Liver (tissue), 8 donors: ENCODE measurements at regions not wholly inside any gene's neighbourhood (a gene's known extent, or its start where the extent isn't known, plus 50 kb on each side); places are given as distances from the start of the nearest gene placed in this dataset.

Experiments used
- DNase-seq: peaks from one replicate; pipeline ENCODE4 v3.0.0-alpha.2; 2017; ENCODE audit warnings: low spot score
- H3K27ac ChIP-seq, 2 donors: one replicate each; pipeline ENCODE4 v1.7.0; 2013; ENCODE audit warnings: inconsistent platforms in 2 of 2, low read length in 2 of 2, control low read depth in 1 of 2, low read depth in 1 of 2, mild to moderate bottlenecking in 1 of 2
- H3K27me3 ChIP-seq, 4 donors: one replicate each; pipeline versions ENCODE4 v1.6.1 to v1.7.0; 2013; ENCODE audit warnings: low read length in 3 of 4, inconsistent platforms in 1 of 4, mild to moderate bottlenecking in 1 of 4, moderate library complexity in 1 of 4; ENCODE audit not compliant: control insufficient read depth in 4 of 4, insufficient read depth in 4 of 4
- H3K36me3 ChIP-seq, 4 donors: one replicate each; pipeline versions ENCODE4 v1.6.1 to v1.7.0; 2013; ENCODE audit warnings: low read length in 3 of 4, mild to moderate bottlenecking in 3 of 4, low read depth in 1 of 4, moderate library complexity in 1 of 4; ENCODE audit not compliant: control insufficient read depth in 4 of 4, insufficient read depth in 3 of 4
- H3K4me1 ChIP-seq, 4 donors: one replicate each; pipeline versions ENCODE4 v1.6.1 to v1.7.0; 2013; ENCODE audit warnings: low read length in 3 of 4, mild to moderate bottlenecking in 3 of 4, moderate library complexity in 1 of 4; ENCODE audit not compliant: control insufficient read depth in 4 of 4, insufficient read depth in 4 of 4
- H3K4me3 ChIP-seq, 3 donors: one replicate each; pipeline versions ENCODE4 v1.6.1 to v1.7.0; 2013; ENCODE audit warnings: low read length in 3 of 3, control low read depth in 1 of 3, low read depth in 1 of 3, mild to moderate bottlenecking in 1 of 3
- H3K9ac ChIP-seq, 2 donors: one replicate each; pipeline ENCODE4 v1.7.0; 2013; ENCODE audit warnings: low read length in 2 of 2, mild to moderate bottlenecking in 2 of 2, moderate library complexity in 2 of 2, control low read depth in 1 of 2, low read depth in 1 of 2
- H3K9me3 ChIP-seq, 4 donors: one replicate each; pipeline versions ENCODE4 v1.6.1 to v1.7.0; 2013; ENCODE audit warnings: low read length in 3 of 4; ENCODE audit not compliant: control insufficient read depth in 4 of 4
- CTCF ChIP-seq: fragments of 150-350 bp; IDR thresholded peaks from 2 replicates; pipeline ENCODE4 v1.5.1; 2017; ENCODE audit warnings: improper control_type of control experiment, low read depth, low read length; ENCODE audit not compliant: missing input control
- EGR1 ChIP-seq, 2 donors: IDR thresholded peaks; 2 replicates each; pipeline ENCODE4 v1.6.1; 2016 to 2018; ENCODE audit warnings: antibody characterized with exemption in 2 of 2, low read depth in 2 of 2
- FOXA1 ChIP-seq: IDR thresholded peaks from 2 replicates; pipeline ENCODE4 v1.6.1; 2016; ENCODE audit warnings: antibody characterized with exemption
- FOXA2 ChIP-seq: IDR thresholded peaks from 2 replicates; pipeline ENCODE4 v1.6.1; 2016; ENCODE audit warnings: antibody characterized with exemption
- GABPA ChIP-seq, 2 donors: IDR thresholded peaks in 1 of 2; conservative IDR thresholded peaks in 1 of 2; 2 replicates each; pipeline ENCODE4 v1.6.1; 2016; ENCODE audit warnings: antibody characterized with exemption in 2 of 2, mild to moderate bottlenecking in 1 of 2, moderate library complexity in 1 of 2
- HNF4A ChIP-seq, 2 donors: conservative IDR thresholded peaks; 2 replicates each; pipeline ENCODE4 v1.6.1; 2016; ENCODE audit warnings: antibody characterized with exemption in 2 of 2, mild to moderate bottlenecking in 2 of 2
- HNF4G ChIP-seq: IDR thresholded peaks from 2 replicates; pipeline ENCODE4 v1.6.1; 2016; ENCODE audit warnings: antibody characterized with exemption
- JUND ChIP-seq, 2 donors: IDR thresholded peaks; 2 replicates each; pipeline ENCODE4 v1.6.1; 2016; ENCODE audit warnings: antibody characterized with exemption in 2 of 2
- MAX ChIP-seq: IDR thresholded peaks from 2 replicates; pipeline ENCODE4 v1.6.1; 2016; ENCODE audit warnings: antibody characterized with exemption
- NR2F2 ChIP-seq: IDR thresholded peaks from 2 replicates; pipeline ENCODE4 v1.6.1; 2016; ENCODE audit warnings: antibody characterized with exemption
- RAD21 ChIP-seq, 2 donors: IDR thresholded peaks; 2 replicates each; pipeline ENCODE4 v1.6.1; 2016; ENCODE audit warnings: antibody characterized with exemption in 2 of 2, mild to moderate bottlenecking in 2 of 2
- REST ChIP-seq: IDR thresholded peaks from 2 replicates; pipeline ENCODE4 v1.6.1; 2016; ENCODE audit warnings: antibody characterized with exemption, mild to moderate bottlenecking
- RXRA ChIP-seq, 2 donors: IDR thresholded peaks; 2 replicates each; pipeline ENCODE4 v1.6.1; 2017 to 2018; ENCODE audit warnings: antibody characterized with exemption in 2 of 2, mild to moderate bottlenecking in 1 of 2
- SP1 ChIP-seq: IDR thresholded peaks from 2 replicates; pipeline ENCODE4 v1.6.1; 2018; ENCODE audit warnings: antibody characterized with exemption, mild to moderate bottlenecking
- TAF1 ChIP-seq: conservative IDR thresholded peaks from 2 replicates; pipeline ENCODE4 v1.6.1; 2016; ENCODE audit warnings: antibody characterized with exemption, mild to moderate bottlenecking
- YY1 ChIP-seq: IDR thresholded peaks from 2 replicates; pipeline ENCODE4 v1.6.1; 2016; ENCODE audit warnings: antibody characterized with exemption, mild to moderate bottlenecking
- ZBTB33 ChIP-seq: IDR thresholded peaks from 2 replicates; pipeline ENCODE4 v1.6.1; 2016; ENCODE audit warnings: antibody characterized with exemption
- WGBS: extraction: QIAGEN DNeasy Blood & Tissue Kit; methylation state at CpG from one replicate; pipeline ENCODE4 v1.1.7; 2013; 5-methylcytosine and 5-hydroxymethylcytosine counted together
- donor health status: healthy.
- donor health status: healthy.
- donor health status: healthy.
- donor health status: healthy.
- donor health status: healthy.

- TF ChIP-seq YY1 = no peak
Measured at GRCh38 chr18:29018976-29019375, 842.0 kb upstream of the CDH2 start (continued).

- TF ChIP-seq REST = no peak
- TF ChIP-seq ZBTB33 = no peak
- Histone ChIP-seq H3K9me3 (no peaks in the 10 kb centered on the region), H3K9ac (no peak overlapping the region), H3K4me1 (no peaks in the 10 kb centered on the region), H3K4me3 (no peak overlapping the region), H3K36me3 (no peaks in the 10 kb centered on the region), H3K27ac (no peak overlapping the region), H3K27me3 (no peaks in the 10 kb centered on the region)
- 89% methylated on average over 4 of the region's 4 CpGs for WGBS
- no peak for DNase-seq
Measured at GRCh38 chr18:29012883-29013465, 836.0 kb upstream of the CDH2 start.

- DNase-seq = no peak
- TF ChIP-seq GABPA (IDR thresholded peaks at IDR 0.05 in 1 of 2, conservative IDR thresholded peaks at IDR 0.05 in 1 of 2) (no peak), HNF4G (no peak), MAX (no peak), FOXA2 (no peak), REST (no peak), YY1 (no peak), HNF4A (conservative IDR thresholded peaks at IDR 0.05) (no peak), SP1 (no peak), ZBTB33 (no peak), RAD21 (IDR thresholded peaks at IDR 0.05) (no peak), NR2F2 (no peak), CTCF (no peak), FOXA1 (no peak), EGR1 (IDR thresholded peaks at IDR 0.05; ENCODE audit: low read depth in 2 of 2) (no peak), RXRA (IDR thresholded peaks at IDR 0.05) (no peak), JUND (IDR thresholded peaks at IDR 0.05) (no peak), TAF1 (no peak)
- H3K9me3 ChIP-seq = no peaks in the 10 kb centered on the region
- H3K4me3 ChIP-seq = no peak overlapping the region
- no peaks in the 10 kb centered on the region for H3K36me3 ChIP-seq
- H3K9ac ChIP-seq = no peak overlapping the region
- no peaks in the 10 kb centered on the region for H3K4me1 ChIP-seq
- WGBS = 81% methylated on average over 5 of the region's 5 CpGs
- H3K27ac ChIP-seq = no peak overlapping the region
- H3K27me3 ChIP-seq = no peaks in the 10 kb centered on the region
Measured at GRCh38 chr18:29012364-29012763, 835.4 kb upstream of the CDH2 start.
